ENCODE measurements at regions not wholly inside any gene's neighbourhood (a gene's known extent, or its start where the extent isn't known, plus 50 kb on each side); places are given as distances from the start of the nearest gene placed in this dataset.

DNA sequence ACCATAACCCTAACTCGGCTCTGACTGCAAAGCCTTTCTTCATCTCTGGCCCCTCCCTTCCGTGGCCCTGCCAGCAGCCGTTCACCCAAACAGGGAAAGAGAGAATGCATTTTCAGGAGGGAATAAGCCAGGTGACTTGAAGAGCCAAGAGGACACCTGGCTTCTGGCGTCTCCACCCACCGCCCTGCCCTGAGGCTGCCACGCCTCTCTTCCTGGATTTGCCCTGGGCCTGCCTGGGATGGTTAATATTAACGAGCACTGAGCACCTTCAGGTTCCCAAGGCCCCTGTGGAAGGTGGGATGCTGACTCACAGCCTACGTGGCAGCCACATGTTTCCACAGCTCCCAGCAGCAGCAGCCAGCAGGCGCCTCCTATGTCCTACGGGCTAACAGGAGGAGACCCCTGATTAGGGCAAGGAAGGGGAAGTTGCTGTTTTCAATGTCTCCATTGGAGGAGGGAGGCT, 138.0 kb upstream of the RREB1 start:
- TF ChIP-seq, protein P1, sequence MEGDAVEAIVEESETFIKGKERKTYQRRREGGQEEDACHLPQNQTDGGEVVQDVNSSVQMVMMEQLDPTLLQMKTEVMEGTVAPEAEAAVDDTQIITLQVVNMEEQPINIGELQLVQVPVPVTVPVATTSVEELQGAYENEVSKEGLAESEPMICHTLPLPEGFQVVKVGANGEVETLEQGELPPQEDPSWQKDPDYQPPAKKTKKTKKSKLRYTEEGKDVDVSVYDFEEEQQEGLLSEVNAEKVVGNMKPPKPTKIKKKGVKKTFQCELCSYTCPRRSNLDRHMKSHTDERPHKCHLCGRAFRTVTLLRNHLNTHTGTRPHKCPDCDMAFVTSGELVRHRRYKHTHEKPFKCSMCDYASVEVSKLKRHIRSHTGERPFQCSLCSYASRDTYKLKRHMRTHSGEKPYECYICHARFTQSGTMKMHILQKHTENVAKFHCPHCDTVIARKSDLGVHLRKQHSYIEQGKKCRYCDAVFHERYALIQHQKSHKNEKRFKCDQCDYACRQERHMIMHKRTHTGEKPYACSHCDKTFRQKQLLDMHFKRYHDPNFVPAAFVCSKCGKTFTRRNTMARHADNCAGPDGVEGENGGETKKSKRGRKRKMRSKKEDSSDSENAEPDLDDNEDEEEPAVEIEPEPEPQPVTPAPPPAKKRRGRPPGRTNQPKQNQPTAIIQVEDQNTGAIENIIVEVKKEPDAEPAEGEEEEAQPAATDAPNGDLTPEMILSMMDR (IDR thresholded peaks at IDR 0.05) = no peak
- DNase-seq (no peak), ATAC-seq (no peak)
- Histone ChIP-seq H3K36me3 (ENCODE audit: insufficient read depth in 1 of 2, low read depth in 1 of 2) (no peaks in the 10 kb centered on the region), H3K9me3 (no peaks in the 10 kb centered on the region), H3K4me3 (no peak overlapping the region), H3K27me3 (ENCODE audit: insufficient read depth in 3 of 3, low read length in 2 of 3) (no peaks in the 10 kb centered on the region), H3K27ac (no peak overlapping the region), H3K4me1 (no peaks in the 10 kb centered on the region)
- intact Hi-C loops (cut with DNase I) = no loop called here
- WGBS, 3 donors = 90 to 94% (median 93%) methylated on average over 10 of the region's 10 CpGs

DNA sequence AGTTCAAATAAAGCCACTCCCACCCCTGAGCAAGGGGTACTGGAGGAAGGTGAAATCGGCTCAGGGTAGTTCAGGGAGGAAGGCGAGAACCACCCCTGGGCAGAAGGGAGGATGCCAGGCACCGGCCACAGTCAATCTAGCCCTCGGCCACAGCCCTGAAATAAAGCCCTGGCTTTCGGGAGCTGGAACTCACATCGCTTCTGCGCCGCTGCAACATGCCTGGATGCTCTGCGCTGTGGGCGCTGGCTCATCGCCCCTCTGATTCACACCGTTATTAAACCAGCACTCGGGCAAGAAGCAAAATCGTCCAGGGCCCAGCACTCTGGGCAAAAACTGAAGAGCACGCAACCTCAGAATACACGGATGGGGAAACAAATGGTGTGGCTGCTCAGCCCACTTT, 136.9 kb upstream of the RREB1 start:
- H3K9me3 ChIP-seq = no peaks in the 10 kb centered on the region
- no peaks in the 10 kb centered on the region for H3K27me3 ChIP-seq (ENCODE audit: insufficient read depth in 3 of 3, low read length in 2 of 3)
- H3K4me3 ChIP-seq = no peak overlapping the region
- no peaks in the 10 kb centered on the region for H3K36me3 ChIP-seq (ENCODE audit: insufficient read depth in 1 of 2, low read depth in 1 of 2)
- ATAC-seq (no peak), DNase-seq (no peak)
- 91 to 94% (median 91%) methylated on average over 16 of the region's 16 CpGs for WGBS, 3 donors
- peaks cover 7% of the 10 kb centered on the region for H3K4me1 ChIP-seq
- TF ChIP-seq, protein P1 (IDR thresholded peaks at IDR 0.05) = no peak
- intact Hi-C loops (cut with DNase I) = no loop called here
- H3K27ac ChIP-seq = no peak overlapping the region

DNA sequence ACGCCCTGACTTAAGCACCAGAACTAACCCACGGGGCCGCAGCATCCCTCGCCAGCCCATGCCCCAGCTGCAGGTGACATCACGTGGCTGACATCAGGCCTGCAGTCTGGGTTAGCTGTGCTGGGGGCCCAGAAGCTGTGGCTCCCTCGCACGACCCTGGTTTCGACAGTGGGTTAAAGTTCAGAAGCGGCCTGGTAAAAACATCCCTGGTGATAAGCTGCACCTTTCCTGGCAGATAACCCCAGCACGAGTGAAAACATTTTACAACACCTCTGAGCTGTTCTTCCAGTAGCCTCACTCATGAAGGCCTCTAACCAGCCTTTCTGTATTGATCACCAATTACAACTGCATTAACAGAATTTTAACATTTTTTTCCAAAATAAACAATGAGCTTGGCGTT, 136.4 kb upstream of the RREB1 start:
- ATAC-seq = no peak
- no peaks in the 10 kb centered on the region for H3K36me3 ChIP-seq (ENCODE audit: insufficient read depth in 1 of 2, low read depth in 1 of 2)
- intact Hi-C loops (cut with DNase I) = no loop called here
- no peaks in the 10 kb centered on the region for H3K9me3 ChIP-seq
- no peak overlapping the region for H3K27ac ChIP-seq
- peaks cover 12% of the 10 kb centered on the region for H3K4me1 ChIP-seq
- DNase-seq = no peak
- H3K4me3 ChIP-seq = no peak overlapping the region
- H3K27me3 ChIP-seq (ENCODE audit: insufficient read depth in 3 of 3, low read length in 2 of 3) = no peaks in the 10 kb centered on the region
- WGBS, 3 donors = 79 to 82% (median 79%) methylated on average over 11 of the region's 11 CpGs
- TF ChIP-seq, protein P1 (IDR thresholded peaks at IDR 0.05) = no peak

DNA sequence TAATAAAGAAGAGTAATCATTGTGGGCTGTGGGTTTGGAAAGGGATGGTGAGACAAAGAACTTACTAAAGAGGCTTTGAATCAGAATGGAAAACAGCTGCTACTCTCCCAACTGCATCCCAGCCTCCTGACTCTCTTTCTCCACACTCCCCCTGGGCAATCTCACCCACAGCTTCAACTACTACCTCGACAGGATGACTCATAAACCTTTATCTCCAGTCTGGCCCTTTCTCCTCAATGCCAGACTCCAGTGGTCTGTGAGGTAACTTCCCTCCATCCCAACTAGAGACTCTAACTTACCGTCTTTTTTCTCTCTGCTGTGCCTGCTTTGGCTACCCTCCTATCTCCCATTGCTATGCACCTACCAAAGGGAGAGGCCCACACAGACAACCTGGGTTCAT, 135.3 kb upstream of the RREB1 start:
- Histone ChIP-seq H3K4me1 (peaks cover 21% of the 10 kb centered on the region), H3K27me3 (ENCODE audit: insufficient read depth in 3 of 3, low read length in 2 of 3) (no peaks in the 10 kb centered on the region), H3K36me3 (ENCODE audit: insufficient read depth in 1 of 2, low read depth in 1 of 2) (no peaks in the 10 kb centered on the region), H3K4me3 (no peak overlapping the region), H3K9me3 (no peaks in the 10 kb centered on the region), H3K27ac (no peak overlapping the region)
- TF ChIP-seq, protein P1 (IDR thresholded peaks at IDR 0.05) = no peak
- 48 to 69% (median 60%) methylated on average over 2 of the region's 2 CpGs for WGBS, 3 donors
- DNase-seq (no peak), ATAC-seq (no peak)
- intact Hi-C loops (cut with DNase I) = no loop called here

DNA sequence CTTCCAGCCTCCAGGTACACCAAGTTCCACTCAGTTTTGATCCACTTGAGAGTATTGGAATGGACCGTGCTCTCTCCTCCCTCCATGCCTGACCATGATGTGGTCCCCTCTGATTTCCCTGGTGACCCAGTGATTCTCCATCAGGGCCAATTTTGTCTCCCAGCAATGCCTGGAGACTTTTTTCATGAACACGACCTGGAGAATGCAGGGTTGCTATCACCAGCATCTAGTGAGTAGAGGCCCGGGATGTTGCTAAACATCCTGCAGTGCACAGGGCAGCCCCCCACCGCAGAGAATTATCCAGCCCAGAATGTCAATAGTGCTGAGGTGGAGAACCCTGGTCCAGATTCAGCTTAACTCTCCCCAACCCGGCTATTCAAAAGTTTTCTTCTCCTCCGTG, 134.0 kb upstream of the RREB1 start:
- Histone ChIP-seq H3K4me1 (peaks cover 21% of the 10 kb centered on the region), H3K4me3 (no peak overlapping the region), H3K9me3 (no peaks in the 10 kb centered on the region), H3K27ac (no peak overlapping the region), H3K27me3 (ENCODE audit: insufficient read depth in 3 of 3, low read length in 2 of 3) (no peaks in the 10 kb centered on the region), H3K36me3 (ENCODE audit: insufficient read depth in 1 of 2, low read depth in 1 of 2) (no peaks in the 10 kb centered on the region)
- intact Hi-C loops (cut with DNase I) = no loop called here
- ATAC-seq = no peak
- DNase-seq = no peak
- TF ChIP-seq, protein P1 (IDR thresholded peaks at IDR 0.05) = no peak
- WGBS, 3 donors = 83 to 85% (median 85%) methylated on average over 6 of the region's 6 CpGs
